Smooth muscle cell (in vitro differentiated cells): ENCODE measurements at regions not wholly inside any gene's neighbourhood (a gene's known extent, or its start where the extent isn't known, plus 50 kb on each side); places are given as distances from the start of the nearest gene placed in this dataset.
"Not testable (repeated sequence)": the region's sequence is repeated elsewhere in the genome, so short reads cannot be mapped to it uniquely, and the experiment has no call there.

ENCODE experiments used
- DNase-seq: peaks from one replicate; lab custom pipeline; 2025; ENCODE audit not compliant: unreplicated experiment; lab: John Stamatoyannopoulos, UW
- H2AFZ ChIP-seq: fragments of 200-600 bp; sonication (generic); 2 replicates; pipeline ENCODE4 v1.6.0; 2016; ENCODE audit warnings: antibody characterized with exemption, low read depth, mild to moderate bottlenecking
- H3F3A ChIP-seq: fragments of 200-600 bp; sonication (generic); 2 replicates; pipeline ENCODE4 v1.6.0; 2017; ENCODE audit warnings: antibody characterized with exemption, low read depth
- H3K27ac ChIP-seq: fragments of 200-600 bp; sonication (generic); 2 replicates; pipeline ENCODE4 v1.5.1; 2016; ENCODE audit warnings: low read depth, mild to moderate bottlenecking
- H3K27me3 ChIP-seq: fragments of 200-600 bp; sonication (generic); 2 replicates; pipeline ENCODE4 v1.6.1; 2016; ENCODE audit warnings: low read depth, mild to moderate bottlenecking
- H3K36me3 ChIP-seq: fragments of 200-600 bp; sonication (generic); 2 replicates; pipeline ENCODE4 v1.5.1; 2016; ENCODE audit warnings: low read depth
- H3K4me1 ChIP-seq: fragments of 200-600 bp; sonication (generic); 2 replicates; pipeline ENCODE4 v1.5.1; 2016; ENCODE audit warnings: low read depth
- H3K4me2 ChIP-seq: fragments of 200-600 bp; sonication (generic); 2 replicates; pipeline ENCODE4 v1.6.0; 2016; ENCODE audit warnings: mild to moderate bottlenecking
- H3K4me3 ChIP-seq: fragments of 200-600 bp; sonication (generic); 2 replicates; pipeline ENCODE4 v1.5.1; 2016; ENCODE audit warnings: mild to moderate bottlenecking
- H3K79me2 ChIP-seq: fragments of 200-600 bp; sonication (generic); 2 replicates; pipeline ENCODE4 v1.6.0; 2016; ENCODE audit warnings: low read depth, mild to moderate bottlenecking
- H3K9ac ChIP-seq: fragments of 200-600 bp; sonication (generic); 2 replicates; pipeline ENCODE4 v1.6.0; 2016; ENCODE audit warnings: low read depth
- H3K9me3 ChIP-seq: fragments of 200-600 bp; sonication (generic); replicated peaks from 2 replicates; pipeline ENCODE4 v1.5.1; 2016; ENCODE audit warnings: low read depth
- H4K20me1 ChIP-seq: fragments of 200-600 bp; sonication (generic); 2 replicates; pipeline ENCODE4 v1.6.0; 2016; ENCODE audit warnings: low read depth
- WGBS: methylation state at CpG from one replicate; pipeline ENCODE4 v1.1.7; 2016; ENCODE audit warnings: low lambda C conversion rate; 5-methylcytosine and 5-hydroxymethylcytosine counted together
- TF ChIP-seq, protein P1 (sequence below): fragments of 200-600 bp; sonication (generic); IDR thresholded peaks from 2 replicates; pipeline ENCODE4 v1.5.1; 2017; ENCODE audit warnings: borderline replicate concordance, mild to moderate bottlenecking, antibody characterized with exemption; ENCODE audit not compliant: insufficient read depth, poor library complexity, severe bottlenecking

DNA sequence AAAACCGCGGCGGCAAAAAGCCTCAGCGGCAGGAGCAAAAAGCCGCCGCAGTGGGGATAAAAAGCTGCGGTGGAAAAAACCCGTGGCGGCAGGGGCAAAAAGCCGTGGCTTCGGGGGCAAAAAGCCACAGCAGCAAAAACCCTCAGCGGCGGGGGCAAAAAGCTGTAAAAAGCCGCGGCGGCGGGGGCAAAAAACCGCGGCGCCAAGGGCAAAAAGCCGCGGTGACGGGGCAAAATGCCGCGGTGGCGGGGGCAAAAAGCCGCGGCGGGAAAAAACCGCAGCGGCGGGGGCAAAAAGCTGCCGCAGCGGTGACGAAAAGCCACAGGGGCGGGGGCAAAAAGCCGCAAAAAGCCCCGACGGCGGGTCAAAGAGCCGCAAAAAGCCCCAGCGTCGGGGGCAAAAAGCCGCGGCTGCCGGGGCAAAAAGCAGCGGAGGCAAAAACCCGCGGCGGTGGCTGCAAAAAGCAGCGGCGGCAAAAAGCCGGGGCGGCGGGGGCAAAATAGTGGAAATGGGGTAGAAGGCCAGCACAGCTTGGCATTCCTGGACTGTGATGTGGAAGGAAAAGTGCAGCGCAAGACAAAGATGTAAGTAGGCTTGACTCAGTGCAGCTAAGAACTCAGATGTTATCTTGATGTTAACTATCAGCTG is 151.8 kb downstream of the ANKRD30BL start:
- TF ChIP-seq, protein P1, sequence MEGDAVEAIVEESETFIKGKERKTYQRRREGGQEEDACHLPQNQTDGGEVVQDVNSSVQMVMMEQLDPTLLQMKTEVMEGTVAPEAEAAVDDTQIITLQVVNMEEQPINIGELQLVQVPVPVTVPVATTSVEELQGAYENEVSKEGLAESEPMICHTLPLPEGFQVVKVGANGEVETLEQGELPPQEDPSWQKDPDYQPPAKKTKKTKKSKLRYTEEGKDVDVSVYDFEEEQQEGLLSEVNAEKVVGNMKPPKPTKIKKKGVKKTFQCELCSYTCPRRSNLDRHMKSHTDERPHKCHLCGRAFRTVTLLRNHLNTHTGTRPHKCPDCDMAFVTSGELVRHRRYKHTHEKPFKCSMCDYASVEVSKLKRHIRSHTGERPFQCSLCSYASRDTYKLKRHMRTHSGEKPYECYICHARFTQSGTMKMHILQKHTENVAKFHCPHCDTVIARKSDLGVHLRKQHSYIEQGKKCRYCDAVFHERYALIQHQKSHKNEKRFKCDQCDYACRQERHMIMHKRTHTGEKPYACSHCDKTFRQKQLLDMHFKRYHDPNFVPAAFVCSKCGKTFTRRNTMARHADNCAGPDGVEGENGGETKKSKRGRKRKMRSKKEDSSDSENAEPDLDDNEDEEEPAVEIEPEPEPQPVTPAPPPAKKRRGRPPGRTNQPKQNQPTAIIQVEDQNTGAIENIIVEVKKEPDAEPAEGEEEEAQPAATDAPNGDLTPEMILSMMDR: no peak
- Histone ChIP-seq H3K9ac (no peak overlapping the region), H3K4me2 (peak overlapping the region; percentile 73), H4K20me1 (no peaks in the 10 kb centered on the region), H3F3A (no peaks in the 10 kb centered on the region), H2AFZ (no peak overlapping the region), H3K27ac (no peak overlapping the region), H3K4me3 (peak overlapping the region; percentile 38), H3K9me3 (no peaks in the 10 kb centered on the region), H3K79me2 (no peaks in the 10 kb centered on the region), H3K27me3 (peaks cover 50% of the 10 kb centered on the region), H3K4me1 (no peaks in the 10 kb centered on the region), H3K36me3 (no peaks in the 10 kb centered on the region)
- 6% methylated on average over 47 of the region's 56 CpGs for WGBS
- DNase-seq: no peak

DNA sequence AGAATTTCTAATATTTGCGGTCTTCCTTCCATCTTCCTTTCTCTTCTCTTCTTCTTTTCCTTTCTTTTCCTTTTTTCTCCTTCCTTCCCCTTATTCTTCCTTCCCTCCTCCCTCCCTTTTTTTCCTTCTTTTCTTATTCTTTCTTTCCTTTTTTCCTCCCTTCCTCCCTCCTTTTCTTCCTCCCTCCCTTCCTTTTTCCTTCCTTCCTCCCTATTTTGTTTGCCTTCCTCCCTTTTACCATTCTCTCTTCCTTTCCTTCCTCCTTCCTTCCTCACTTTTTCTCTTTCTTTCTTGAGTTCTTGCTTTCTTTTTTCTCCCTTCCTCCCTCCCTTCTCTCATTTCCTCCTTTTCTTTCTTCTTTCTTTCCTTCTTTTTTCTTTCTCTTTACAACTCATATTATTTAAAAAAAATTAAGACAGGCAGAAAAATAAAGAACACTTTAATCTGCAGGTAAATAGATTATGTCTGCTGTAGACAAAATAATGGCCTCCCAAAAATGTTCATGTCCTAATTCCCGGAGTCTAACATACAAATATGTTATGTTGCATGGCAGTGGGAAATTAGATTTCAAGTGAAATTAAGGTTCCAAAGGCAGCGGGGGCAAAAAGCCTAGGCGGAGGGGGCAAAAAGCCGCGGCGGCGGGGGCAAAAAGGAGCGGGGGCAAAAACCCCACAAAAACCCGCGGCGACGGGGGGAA is 152.4 kb downstream of the ANKRD30BL start:
- TF ChIP-seq, protein P1: no peak
- H3K4me1 ChIP-seq: no peaks in the 10 kb centered on the region
- H3K27me3 ChIP-seq: peaks cover 50% of the 10 kb centered on the region
- H3K79me2 ChIP-seq: no peaks in the 10 kb centered on the region
- H3K4me3 ChIP-seq: peak overlapping the region; percentile 38
- H3K27ac ChIP-seq: no peak overlapping the region
- 13% methylated on average over 13 of the region's 13 CpGs for WGBS
- no peak overlapping the region for H3K9ac ChIP-seq
- no peak overlapping the region for H2AFZ ChIP-seq
- H3F3A ChIP-seq: no peaks in the 10 kb centered on the region
- no peaks in the 10 kb centered on the region for H4K20me1 ChIP-seq
- H3K4me2 ChIP-seq: peak overlapping the region; percentile 73
- no peaks in the 10 kb centered on the region for H3K9me3 ChIP-seq
- DNase-seq: no peak
- H3K36me3 ChIP-seq: no peaks in the 10 kb centered on the region

DNA sequence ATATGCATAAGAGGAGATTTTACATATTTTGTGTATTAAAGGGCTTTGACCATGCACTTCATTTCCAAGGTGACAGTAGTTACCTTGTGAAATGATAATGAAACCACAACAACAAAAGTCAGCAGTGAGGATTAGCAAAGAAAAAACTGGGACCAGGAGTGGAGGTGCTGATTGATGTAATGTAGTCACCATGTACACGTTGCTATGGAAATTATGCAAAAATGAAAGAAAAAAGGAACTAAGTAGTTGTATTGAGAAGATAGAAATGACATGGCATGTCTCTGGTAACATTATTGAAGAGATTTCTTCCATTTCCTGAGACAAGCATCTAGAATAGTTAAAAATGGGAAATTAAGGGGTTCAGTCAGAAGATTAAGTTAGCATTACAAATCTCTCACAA is 171.0 kb downstream of the ANKRD30BL start:
- H3K27me3 ChIP-seq, H3K36me3 ChIP-seq, H2AFZ ChIP-seq, DNase-seq, H3K9me3 ChIP-seq, H4K20me1 ChIP-seq, H3K4me3 ChIP-seq, H3F3A ChIP-seq, H3K79me2 ChIP-seq, H3K4me1 ChIP-seq, H3K9ac ChIP-seq, H3K4me2 ChIP-seq, H3K27ac ChIP-seq: not testable (repeated sequence)
- 75% methylated on average over 1 of the region's 1 CpG for WGBS

- H3K9ac ChIP-seq, DNase-seq, H3F3A ChIP-seq, H3K4me2 ChIP-seq, H3K4me3 ChIP-seq, H3K27me3 ChIP-seq, H4K20me1 ChIP-seq, H3K4me1 ChIP-seq, H2AFZ ChIP-seq, H3K36me3 ChIP-seq, H3K27ac ChIP-seq, H3K79me2 ChIP-seq, H3K9me3 ChIP-seq: not testable (repeated sequence)
- 87% methylated on average over 9 of the region's 10 CpGs for WGBS
Observed at GRCh38 chr2:131966671-131967070, 195.1 kb downstream of the ANKRD30BL start.
